HG03045 (cell line): ENCODE measurements at regions not wholly inside any gene's neighbourhood (a gene's known extent, or its start where the extent isn't known, plus 50 kb on each side); places are given as distances from the start of the nearest gene placed in this dataset.

ENCODE experiments used
- ATAC-seq: cut with Tn5 transposase; IDR thresholded peaks from one replicate; pipeline ENCODE4 v1.9.1; 2021; ENCODE audit warnings: mild to moderate bottlenecking, moderate library complexity; ENCODE audit not compliant: unreplicated experiment

DNA sequence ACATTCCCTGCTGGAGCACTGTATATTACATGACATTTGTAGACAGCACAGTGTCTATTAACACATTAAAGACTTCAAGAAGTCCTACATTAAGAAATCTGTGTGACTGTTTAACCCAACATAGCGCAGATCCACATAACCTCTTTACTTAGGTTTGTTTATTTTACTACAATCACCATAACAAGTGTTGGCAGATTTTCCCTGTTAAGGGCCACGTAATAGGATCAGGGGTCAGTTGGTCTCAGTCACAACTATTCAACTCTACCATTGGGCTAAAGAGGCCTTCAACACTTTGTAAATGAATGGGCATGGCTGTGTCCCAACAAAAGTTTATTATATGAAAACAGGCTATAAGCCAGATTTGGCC is 51.3 kb upstream of the ADORA2B start:
- no peak for ATAC-seq

DNA sequence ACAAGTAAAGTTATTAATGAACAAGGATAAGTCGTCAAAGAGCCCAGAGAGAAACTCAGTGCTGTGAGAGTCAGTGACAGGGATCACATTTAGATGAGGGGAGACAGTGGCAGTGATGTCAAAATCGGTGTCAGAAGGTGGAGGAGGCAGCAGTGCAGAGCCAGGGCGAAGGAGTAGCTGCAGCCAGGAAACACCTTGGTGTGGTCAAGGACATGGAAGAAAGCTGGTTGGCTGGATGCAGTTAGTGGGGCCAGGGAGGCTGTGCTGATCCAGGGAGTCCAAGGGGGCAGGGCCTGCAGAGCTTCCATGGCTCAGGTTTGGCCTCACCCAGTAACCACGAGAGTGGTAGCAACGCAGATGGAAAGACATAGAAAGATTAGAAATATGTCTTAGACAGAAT is 50.7 kb upstream of the ADORA2B start:
- no peak for ATAC-seq

DNA sequence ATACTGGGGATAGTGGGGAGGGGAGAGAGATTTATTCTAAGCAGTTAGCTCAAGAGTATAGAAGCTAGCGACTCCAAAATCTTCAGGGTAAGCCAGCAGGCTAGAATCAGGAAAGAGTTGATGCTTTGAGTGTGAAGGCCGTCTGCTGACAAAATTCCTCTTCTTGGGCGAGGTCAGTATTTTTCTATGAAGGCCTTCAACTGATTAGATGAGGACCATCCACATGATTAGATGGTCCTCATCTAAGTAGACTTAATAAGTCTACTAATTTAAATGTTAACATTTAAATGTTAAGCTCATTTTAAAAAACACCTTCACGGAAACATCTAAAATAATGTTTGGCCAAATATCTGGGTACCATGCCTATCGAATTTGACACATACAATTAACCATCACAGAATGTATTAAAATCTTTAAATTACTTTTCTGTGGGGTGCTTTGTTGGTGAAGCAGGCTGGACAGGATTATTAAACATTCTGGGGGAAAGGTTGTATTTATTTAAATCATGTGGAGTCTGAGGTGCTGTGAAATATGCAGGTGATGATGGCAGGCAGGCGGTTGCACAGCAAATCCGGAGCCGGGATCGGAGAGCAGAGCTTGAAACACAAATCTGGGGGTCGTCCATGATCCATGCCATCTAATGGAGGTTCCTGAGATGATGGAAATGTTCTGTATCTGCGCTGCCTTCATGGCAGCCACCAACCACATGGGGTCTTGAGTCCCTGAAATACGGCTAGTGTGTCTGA is 49.8 kb upstream of the ADORA2B start:
- no peak for ATAC-seq
